NCI-H748 (cell line): ENCODE measurements at regions not wholly inside any gene's neighbourhood (a gene's known extent, or its start where the extent isn't known, plus 50 kb on each side); places are given as distances from the start of the nearest gene placed in this dataset.

Experiments
- DNase-seq: peaks from one replicate; lab custom pipeline; 2025; ENCODE audit not compliant: unreplicated experiment; lab: John Stamatoyannopoulos, UW

DNA sequence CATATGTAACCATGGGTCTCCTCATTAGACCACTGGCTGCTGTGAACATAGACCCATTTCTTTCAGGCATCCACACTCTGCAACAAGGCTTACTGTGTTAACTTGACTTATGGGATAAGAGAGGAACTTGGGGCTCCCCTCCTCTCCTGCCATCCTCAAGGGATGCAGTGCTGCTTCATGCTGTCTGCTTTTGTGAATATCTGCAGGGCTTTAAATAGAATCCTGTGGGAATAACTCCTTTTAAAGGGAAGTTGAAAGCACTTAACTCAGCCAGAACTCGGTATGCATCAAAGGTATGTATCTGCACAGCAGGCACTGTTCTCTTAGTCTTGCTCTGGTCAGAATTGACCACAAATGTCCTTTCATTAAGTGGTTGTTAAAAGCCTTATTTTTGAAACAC is 222.5 kb upstream of the KIRREL3 start:
- DNase-seq = no peak

DNA sequence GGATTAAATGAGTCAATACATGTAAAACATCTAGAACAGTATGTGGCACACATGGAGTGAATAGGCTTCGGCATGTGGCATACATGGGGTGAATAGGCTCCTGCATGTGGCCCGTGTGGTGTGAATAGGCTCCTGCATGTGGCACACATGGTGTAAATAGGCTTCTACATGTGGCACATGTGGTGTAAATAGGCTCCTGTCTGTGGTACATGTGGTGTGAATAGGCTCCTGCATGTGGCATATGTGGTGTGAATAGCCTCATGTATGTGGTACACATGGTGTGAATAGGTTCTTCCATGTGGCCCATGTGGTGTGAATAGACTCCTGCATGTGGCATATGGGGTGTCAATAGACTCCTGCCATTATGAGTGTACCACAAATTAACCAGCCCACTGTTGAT is 219.1 kb upstream of the KIRREL3 start:
- DNase-seq = no peak

DNA sequence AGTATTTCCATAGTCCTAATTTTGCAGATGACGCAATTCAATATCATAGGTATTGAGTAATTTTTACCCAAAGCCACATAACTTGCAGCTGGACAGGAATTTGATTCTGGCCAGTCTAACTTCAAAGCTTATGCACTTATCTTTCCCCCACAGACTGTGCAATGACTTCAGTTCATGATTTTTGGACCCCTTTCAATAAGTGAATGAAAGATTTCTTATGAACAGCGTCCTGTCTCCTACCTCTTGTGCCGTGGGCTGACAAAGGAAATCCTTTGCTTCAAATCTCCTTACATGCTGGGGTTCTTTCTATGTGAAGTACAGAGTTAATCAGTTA is 217.7 kb upstream of the KIRREL3 start:
- no peak for DNase-seq

DNA sequence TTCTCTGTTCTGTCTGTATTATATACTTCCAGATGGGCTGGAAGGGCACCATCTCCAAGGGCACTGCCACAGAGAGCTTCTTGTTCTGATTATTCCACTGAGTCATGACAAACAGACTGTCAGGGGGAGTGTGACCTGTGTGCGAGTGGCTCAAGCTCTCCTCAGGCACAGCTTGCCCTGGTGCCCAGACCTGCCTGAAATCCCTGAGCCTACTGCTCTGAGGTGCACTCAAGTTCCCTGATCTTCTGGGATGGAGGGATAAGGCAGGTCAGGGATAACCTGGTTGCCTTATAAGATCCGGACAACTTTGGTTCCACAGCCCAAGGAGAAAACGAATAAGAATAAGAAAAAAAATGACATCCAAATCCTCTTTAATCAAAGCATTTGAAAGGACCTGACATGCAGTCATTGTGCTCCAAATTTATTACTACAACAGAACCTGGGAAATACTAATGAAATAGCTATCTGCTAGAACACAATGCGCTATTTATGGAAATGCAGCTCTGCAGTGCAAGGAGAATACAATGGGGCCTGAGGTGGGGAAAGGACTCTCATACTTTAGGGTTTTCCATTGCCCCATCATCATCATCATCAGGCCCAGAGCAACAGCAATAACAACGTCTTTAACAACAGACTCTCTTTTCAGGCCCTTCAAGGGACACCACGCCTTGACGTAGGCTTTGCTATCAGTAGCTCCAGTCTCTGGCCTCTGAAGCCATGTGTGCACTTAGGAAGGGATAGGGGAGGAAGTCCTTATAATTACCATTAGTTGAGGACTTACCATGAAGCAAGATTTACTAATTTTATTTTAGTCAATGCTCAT is 217.1 kb upstream of the KIRREL3 start:
- no peak for DNase-seq

DNA sequence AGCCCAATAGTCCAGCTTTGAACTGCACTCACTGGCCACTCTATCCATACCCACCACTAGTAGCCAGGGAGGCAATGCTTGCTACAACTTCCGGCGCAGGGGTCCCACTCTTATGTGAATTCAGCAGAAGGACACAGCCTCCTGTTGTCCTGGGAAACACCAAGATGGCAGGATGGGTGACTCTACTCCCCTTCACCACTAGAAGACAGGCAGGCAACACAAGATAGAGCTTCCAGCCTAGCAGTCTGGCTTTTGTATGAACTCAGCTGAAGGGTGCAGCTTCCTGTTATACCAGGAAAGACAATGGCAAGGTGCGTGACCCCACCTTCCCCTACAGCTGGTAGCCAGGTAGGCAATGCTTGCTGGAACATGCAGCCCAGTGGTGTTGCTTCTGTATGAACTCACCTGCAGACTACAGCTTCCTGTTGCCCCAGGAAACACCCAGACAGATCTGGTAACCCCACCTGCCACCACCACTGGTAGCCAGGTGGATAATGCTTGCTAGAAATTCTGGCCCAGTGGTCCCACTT is 205.2 kb upstream of the KIRREL3 start:
- DNase-seq = peak; percentile 32

DNA sequence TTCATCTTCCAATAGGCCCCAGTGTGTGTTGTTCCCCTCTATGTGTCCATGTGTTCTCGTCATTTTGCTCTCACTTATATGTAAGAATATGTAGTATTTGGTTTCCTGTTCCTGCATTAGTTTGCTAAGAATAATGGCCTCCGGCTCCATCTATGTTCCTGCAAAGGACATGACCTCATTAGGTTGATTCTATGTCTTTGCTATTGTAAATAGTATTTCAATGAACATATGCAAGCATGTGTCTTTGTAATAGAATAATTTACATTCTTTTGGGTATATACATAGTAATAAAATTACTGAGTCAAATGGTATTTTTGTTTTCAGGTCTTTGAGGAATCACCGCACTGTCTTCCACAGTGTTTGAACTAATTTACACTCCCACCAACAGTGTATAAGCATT is 202.9 kb upstream of the KIRREL3 start:
- no peak for DNase-seq

DNA sequence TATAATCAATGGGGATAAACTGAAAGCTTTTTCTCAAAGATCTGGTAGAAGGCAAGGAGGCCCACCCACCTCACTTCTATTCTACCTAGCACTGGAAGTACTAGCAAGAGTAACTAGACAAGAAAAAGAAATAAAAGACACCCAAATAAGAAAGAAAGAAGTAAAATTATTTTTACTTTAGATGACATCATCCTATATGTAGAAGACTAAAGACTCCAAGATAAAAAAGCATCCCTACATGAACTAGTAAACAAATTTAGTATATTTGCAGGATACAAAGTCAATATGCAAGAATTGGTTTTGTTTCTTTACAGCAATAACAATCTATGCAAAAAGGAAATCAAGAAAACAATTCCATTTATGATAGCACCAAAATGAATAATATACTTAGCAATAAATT is 201.5 kb upstream of the KIRREL3 start:
- no peak for DNase-seq

DNA sequence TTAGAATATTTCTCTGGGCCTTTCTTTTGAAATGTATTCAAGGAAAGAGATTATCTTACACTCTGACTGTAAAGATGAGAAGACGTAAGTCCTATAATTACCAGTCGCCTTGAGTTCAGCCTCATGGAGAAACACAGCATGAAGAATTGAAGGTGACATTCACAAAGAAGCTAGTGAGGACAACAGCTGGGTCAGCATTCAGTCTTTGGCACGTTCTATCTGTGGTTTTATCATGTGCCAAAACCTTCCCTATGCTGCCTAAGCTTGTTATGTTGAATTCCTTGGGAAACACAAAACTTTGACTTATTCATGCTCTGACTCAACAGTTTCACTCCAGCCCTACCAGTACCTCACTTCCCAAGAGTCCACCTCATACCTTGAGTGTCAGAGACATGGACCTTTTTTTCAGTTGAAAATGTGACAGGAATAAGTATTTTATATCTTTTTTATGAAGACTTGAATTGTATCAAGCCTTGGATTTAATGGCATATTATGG is 198.8 kb upstream of the KIRREL3 start:
- DNase-seq = no peak

DNA sequence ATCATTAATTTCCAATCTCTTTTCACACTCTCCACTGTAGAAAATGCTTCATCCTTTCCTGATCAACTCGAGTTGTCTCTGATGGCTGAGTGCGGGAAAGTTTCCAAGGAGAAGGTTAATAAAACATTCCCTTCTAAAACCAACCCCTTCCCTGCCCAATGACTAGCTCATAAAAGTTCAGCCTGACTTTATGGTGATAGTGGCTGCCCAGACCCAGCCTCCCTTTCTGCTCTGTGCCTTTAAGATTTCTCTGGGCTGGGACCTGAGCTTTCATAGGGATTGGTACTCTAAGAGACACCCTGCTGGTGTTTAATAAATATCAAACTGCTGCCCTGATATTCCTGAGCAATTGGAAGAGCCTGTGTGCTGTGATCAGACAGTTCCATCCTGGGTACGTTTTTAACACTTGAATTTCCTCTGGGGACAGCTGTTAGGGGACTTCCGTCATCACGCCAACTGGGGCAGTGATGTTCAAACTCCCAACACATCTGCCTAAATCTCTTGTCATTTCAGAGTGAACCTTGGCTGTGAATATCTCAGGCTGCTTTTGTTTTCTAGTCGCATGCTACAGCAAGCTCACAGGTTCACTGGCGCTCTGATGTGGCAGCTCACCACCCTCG is 195.0 kb upstream of the KIRREL3 start:
- no peak for DNase-seq

DNA sequence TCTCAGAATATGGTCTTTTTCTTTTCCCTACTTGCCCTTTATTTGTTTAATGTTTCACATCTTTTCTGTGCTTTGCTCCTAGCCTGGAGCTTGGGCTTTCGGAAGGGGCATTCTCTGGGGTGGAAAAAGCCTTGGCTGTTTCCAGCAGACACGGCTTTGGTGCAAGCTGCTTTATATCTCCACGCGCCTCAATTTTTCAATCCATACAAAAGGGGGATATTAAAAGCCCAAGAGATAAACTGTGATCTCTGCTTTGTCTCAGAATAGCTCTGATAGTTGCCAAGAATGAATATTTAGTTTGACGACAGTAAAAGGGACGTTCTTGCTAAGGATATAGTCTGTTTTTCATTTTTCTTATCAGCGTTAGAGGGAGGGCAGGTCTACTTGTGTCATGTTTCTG is 194.0 kb upstream of the KIRREL3 start:
- DNase-seq = no peak

DNA sequence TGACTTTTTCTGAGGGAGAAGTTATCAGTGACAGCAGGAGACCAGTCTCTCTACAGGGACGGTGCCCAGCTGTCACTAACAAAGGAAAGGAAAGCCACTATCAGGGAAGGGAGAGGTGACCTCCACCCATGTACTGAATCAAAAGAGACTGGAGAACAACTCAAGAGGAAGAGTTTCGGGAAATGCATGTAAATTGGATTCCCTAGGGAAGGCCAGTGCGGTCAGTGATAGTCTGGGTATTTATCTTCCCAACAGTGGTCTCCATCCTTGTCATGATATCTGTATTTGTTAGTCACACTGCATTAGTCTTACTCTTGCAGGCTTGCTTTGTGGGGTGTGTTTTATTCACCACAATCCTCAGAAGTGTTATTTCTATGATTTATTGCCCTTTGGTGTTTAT is 193.4 kb upstream of the KIRREL3 start:
- DNase-seq = no peak

DNA sequence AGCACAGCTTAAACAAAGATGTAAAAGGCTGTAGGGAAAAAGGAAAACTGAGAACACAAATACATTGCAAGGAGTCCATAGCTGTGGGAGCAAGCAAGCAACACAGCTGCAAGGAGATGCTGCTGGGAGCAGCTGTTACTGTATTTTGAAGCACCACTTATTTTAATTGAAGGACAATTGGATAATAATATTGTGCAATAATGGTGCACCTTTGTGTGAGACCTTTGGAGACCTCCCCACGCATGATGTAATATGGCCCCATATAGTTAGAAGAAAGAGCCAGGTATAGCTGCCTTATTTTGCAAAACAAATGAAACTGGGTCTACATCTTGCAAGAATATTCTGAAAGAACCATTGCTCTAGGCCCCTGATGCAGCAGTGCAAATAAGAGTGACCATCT is 191.1 kb upstream of the KIRREL3 start:
- DNase-seq = peak; percentile 85

DNA sequence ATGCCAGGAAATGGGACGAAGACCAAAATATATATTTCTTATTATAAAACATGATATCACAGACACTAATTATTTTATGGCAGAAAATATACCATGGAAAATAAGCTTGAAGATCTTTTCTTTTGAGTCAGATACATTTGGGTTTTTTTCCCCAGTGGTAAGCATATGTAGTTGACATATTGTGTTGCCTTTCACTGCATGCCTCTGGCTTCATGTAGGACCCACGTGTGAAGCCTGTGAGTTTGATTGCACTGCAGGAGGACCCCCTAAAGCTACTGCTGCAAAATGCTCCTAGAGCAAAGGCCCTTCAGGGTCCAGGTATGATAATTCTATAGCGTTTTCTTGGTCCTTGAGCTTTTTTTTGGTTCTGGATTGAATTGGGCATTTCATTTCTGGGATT is 190.7 kb upstream of the KIRREL3 start:
- DNase-seq = peak; percentile 60

DNA sequence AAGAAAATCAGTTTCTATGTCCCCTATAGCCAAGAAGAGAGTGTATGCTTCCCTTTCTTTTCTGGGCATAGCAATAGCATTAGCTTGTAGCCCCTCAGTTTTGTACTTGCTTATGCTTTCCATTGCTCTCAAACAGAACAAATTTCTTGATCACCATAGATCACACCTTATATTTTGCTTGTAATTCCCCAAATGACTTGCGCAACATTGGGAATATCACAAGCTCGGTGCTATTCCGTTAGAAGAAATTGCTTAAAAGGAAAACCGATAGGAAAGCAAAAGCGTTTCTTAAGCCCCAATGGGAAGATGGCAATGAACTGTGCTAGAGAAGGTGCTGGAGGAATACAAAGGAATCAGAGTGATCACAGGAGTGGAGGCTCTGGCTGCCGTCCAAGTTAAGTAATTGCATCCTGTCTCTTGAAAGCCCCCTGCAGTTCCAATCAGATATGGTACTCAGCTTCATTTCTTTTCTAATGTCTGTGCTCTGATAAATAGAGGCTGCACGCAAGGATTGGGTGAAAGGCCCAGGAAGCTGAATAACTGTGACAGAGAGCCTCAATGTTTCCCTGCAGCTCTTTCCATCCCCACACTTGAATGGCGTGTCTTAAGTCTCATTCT is 182.1 kb upstream of the KIRREL3 start:
- peak; percentile 93 for DNase-seq

DNA sequence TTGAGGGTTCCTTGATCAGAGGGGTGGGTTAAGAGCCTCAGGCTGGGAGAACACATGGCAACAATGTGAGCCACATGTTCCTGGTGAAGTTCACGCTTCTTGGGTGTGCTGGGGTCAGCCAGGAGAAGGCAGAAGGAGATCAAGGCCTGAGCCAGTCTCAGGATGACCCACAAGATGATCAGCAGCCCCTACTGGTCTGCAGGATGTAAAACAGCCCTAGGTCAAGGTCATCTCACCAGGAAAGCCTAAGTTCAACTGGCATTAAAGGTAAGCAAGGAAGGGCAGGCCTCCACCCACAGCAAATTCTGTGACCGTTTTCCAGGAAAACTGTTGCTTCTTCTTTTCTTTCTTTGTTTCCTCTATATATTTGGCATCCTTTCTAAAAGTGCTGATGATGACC is 156.7 kb upstream of the KIRREL3 start:
- no peak for DNase-seq

DNA sequence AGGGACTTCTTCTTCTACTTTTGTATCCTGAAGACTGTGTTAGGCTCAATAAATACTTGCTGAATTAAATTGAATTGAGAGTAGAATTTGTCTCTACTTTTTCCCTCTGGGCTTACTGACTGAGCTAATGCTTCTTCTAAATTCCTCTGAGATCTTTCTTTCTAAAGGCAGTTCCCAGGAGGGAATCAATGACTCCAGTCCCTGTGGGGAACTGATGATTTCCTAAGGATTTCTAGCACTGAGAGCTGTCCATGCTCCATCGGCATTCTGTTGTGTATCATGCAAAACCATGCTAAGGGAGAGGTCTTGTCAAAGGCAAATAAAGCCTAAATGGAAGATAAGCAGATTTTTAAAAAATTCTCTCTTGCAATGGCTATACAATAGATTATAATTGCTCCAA is 148.8 kb upstream of the KIRREL3 start:
- DNase-seq = no peak

DNA sequence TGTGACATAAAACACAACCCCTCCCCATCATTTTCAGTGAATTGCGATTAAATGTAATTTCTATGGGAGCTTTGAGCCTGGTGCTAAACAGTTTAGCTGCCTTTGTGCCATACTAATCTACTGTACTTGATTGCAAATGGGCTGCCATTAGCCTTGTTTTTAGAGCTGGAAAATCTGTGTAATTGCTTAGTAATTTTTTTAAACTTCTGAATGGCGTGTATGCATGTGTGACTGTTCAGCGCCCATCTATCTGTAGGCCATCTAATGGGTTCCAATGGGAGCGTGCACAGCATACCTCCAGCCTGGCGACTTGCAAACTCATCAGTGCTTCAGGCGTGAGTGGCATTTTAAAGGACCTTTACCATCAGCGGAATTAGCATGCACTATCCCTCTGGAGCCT is 142.7 kb upstream of the KIRREL3 start:
- no peak for DNase-seq

DNA sequence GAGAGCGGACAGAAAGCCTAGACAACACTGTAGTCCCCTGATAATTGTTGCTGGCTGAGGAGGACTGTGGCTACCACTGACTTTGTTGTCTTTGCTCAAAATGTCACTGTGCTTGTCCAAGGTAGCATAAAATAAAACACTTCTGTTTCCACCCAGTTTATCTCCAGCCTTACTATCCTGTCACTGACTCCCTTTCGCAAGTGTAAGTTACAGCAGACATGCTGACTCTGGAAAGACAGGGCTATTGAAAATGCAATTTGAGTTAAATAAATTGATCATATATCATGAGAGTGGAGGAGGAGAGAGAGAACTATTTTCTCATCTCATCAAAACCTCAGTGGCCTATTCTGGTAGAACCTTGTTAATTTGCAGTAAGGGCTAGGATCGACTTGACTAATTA is 138.0 kb upstream of the KIRREL3 start:
- no peak for DNase-seq

DNA sequence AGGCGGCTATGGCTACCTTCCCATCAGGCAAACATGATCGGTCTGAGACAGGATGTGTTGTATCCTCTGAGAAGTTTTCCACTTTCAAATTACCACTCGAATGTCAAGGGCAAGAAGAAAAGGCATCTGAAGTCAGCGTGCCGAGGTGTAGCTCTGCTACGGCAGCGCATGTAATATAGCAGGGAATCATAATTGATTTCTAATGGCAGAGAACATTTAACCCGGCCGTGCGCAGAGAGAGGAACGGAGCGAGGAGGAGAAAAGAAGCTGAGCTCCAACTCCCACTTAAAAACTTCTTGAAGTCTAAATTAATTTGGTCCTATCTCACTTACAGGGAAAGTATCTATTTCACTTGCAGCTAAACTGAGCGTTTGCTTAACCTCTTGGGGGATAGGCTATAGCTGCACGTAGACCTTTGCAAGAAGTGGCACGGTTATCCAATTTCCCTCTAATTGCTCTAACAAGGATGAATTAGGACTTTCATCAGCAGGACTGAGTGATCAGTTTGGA is 137.3 kb upstream of the KIRREL3 start:
- peak; percentile 28 for DNase-seq

DNA sequence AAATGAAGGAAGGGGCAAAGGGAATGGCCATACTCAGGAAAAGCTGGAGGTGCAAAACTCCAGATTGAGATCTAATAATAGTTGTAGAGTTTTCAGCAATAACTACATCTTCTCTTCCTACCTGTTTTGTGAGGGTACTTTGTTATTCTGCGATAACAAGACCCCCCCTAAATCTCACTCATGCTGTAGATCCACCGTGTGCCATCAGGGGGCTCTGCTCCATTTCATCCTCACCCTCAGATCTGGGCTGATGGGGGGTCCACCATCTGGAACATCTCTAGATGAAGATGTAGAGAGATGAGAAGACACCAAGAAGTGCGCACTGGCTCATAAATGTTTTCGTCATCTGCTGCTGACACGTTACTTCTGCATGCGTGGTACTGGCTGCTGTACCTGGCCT is 135.9 kb upstream of the KIRREL3 start:
- DNase-seq = no peak

DNA sequence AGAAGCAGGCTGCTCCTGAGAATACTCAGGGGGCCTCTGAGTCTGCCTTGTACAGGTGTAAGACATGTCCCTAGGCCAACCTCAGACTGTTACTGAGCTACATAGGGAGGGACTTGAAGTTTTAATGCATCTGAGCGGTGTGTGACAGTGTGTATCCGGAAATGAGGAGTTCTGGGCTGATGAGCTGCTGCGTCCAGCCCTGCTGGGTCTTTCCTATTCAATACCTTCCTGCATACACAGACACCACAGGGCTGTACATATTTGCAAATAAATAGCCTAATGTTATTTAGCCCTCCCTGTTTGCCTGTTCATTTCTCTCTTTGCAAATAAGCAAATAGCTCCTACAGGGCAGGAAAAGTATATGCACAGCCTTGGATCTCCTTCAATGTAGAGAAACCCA is 134.7 kb upstream of the KIRREL3 start:
- DNase-seq = no peak

DNA sequence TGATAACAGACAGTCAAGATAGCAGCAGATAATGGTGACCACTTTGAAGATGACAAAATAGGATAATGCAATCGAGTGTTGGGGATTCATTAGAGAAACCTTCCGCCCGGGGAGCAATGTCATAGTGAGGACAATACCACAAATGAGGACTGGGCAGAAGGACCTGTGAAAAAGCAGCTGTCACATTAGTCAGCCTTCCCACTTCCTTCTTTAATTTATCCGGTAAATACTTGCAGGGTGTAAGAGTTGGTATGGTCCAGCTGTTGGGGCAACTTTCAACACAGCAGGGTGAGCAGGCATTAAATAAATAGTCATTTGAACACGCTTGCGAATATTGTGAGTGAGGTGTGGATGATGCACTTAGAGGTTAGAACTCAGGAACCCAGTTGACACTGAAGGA is 132.5 kb upstream of the KIRREL3 start:
- no peak for DNase-seq
